ENCODE measurements at regions not wholly inside any gene's neighbourhood (a gene's known extent, or its start where the extent isn't known, plus 50 kb on each side); places are given as distances from the start of the nearest gene placed in this dataset.

- Histone ChIP-seq H3K36me3 (ENCODE audit: control insufficient read depth, insufficient read depth, low read length) (no peaks in the 10 kb centered on the region), H3K27me3 (ENCODE audit: control insufficient read depth, insufficient read depth, low read length) (no peaks in the 10 kb centered on the region), H3K4me1 (ENCODE audit: control insufficient read depth, insufficient read depth, low read length) (no peaks in the 10 kb centered on the region), H3K9ac (ENCODE audit: low read length) (no peak overlapping the region), H3K4me3 (ENCODE audit: low read length) (no peak overlapping the region), H3K27ac (ENCODE audit: low read depth, low read length) (no peak overlapping the region)
These were observed 211.6 kb upstream of the SAMSN1 start for GRCh38 chr21:14757533-14758327.

GRCh38 chr21:14755086-14755485, 209.0 kb upstream of the SAMSN1 start:
- H3K4me1 ChIP-seq (ENCODE audit: control insufficient read depth, insufficient read depth, low read length), result no peaks in the 10 kb centered on the region
- H3K4me3 ChIP-seq (ENCODE audit: low read length), result no peak overlapping the region
- H3K27me3 ChIP-seq (ENCODE audit: control insufficient read depth, insufficient read depth, low read length), result no peaks in the 10 kb centered on the region
- H3K9ac ChIP-seq (ENCODE audit: low read length), result no peak overlapping the region
- H3K36me3 ChIP-seq (ENCODE audit: control insufficient read depth, insufficient read depth, low read length), result no peaks in the 10 kb centered on the region
- H3K27ac ChIP-seq (ENCODE audit: low read depth, low read length), result no peak overlapping the region

DNA sequence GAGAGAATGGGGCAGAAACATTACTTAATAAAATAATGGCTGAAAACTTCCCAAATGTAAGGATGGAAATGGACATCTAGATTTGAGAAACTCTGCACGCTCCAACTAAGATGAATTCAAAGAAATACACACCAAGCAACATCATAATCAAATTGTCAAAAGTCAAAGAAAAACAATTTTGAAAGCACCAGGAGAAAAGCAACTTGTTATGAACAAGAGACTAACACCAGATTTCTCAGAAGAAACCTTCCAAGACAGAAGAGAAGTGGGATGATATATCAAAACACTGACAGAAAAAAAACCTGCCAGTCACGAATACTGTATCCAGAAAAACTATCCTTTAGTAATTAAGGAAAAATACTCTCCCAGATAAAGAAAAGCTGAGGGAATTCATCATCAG, 208.6 kb upstream of the SAMSN1 start:
- Histone ChIP-seq H3K4me3 (ENCODE audit: low read length) (no peak overlapping the region), H3K27ac (ENCODE audit: low read depth, low read length) (no peak overlapping the region), H3K9ac (ENCODE audit: low read length) (no peak overlapping the region), H3K36me3 (ENCODE audit: control insufficient read depth, insufficient read depth, low read length) (no peaks in the 10 kb centered on the region), H3K27me3 (ENCODE audit: control insufficient read depth, insufficient read depth, low read length) (no peaks in the 10 kb centered on the region), H3K4me1 (ENCODE audit: control insufficient read depth, insufficient read depth, low read length) (no peaks in the 10 kb centered on the region)

- H3K27ac ChIP-seq (ENCODE audit: low read depth, low read length), result no peak overlapping the region
- no peaks in the 10 kb centered on the region for H3K36me3 ChIP-seq (ENCODE audit: control insufficient read depth, insufficient read depth, low read length)
- no peaks in the 10 kb centered on the region for H3K4me1 ChIP-seq (ENCODE audit: control insufficient read depth, insufficient read depth, low read length)
- no peak overlapping the region for H3K4me3 ChIP-seq (ENCODE audit: low read length)
- H3K27me3 ChIP-seq (ENCODE audit: control insufficient read depth, insufficient read depth, low read length), result no peaks in the 10 kb centered on the region
- no peak overlapping the region for H3K9ac ChIP-seq (ENCODE audit: low read length)
These were observed 208.1 kb upstream of the SAMSN1 start for GRCh38 chr21:14754259-14754604.

- H3K4me1 ChIP-seq (ENCODE audit: control insufficient read depth, insufficient read depth, low read length), result no peaks in the 10 kb centered on the region
- no peaks in the 10 kb centered on the region for H3K36me3 ChIP-seq (ENCODE audit: control insufficient read depth, insufficient read depth, low read length)
- H3K9ac ChIP-seq (ENCODE audit: low read length), result no peak overlapping the region
- H3K27me3 ChIP-seq (ENCODE audit: control insufficient read depth, insufficient read depth, low read length), result no peaks in the 10 kb centered on the region
- H3K27ac ChIP-seq (ENCODE audit: low read depth, low read length), result no peak overlapping the region
- H3K4me3 ChIP-seq (ENCODE audit: low read length), result no peak overlapping the region
These were observed 207.5 kb upstream of the SAMSN1 start for GRCh38 chr21:14753466-14754258.

DNA sequence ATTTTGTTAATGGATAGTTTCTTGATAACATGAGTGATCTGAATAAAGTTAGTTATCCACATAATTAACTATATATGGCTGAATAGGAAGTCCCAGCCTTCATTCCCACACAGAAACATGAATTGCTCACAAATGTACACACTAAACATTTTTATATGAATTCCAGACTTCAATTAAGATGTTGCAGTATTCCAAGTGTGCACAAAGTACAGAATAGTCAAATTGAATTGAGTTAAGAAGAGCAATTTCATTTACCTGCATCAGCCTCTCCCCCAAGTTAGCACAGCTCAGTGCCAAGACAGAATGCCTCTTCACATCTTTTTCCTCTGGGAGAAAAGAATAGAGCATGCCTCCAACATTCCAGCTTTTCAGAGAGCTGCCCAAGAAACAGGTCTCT, 207.0 kb upstream of the SAMSN1 start:
- no peak overlapping the region for H3K4me3 ChIP-seq (ENCODE audit: low read length)
- no peaks in the 10 kb centered on the region for H3K4me1 ChIP-seq (ENCODE audit: control insufficient read depth, insufficient read depth, low read length)
- no peaks in the 10 kb centered on the region for H3K36me3 ChIP-seq (ENCODE audit: control insufficient read depth, insufficient read depth, low read length)
- no peak overlapping the region for H3K27ac ChIP-seq (ENCODE audit: low read depth, low read length)
- H3K9ac ChIP-seq (ENCODE audit: low read length), result no peak overlapping the region
- H3K27me3 ChIP-seq (ENCODE audit: control insufficient read depth, insufficient read depth, low read length), result no peaks in the 10 kb centered on the region

DNA sequence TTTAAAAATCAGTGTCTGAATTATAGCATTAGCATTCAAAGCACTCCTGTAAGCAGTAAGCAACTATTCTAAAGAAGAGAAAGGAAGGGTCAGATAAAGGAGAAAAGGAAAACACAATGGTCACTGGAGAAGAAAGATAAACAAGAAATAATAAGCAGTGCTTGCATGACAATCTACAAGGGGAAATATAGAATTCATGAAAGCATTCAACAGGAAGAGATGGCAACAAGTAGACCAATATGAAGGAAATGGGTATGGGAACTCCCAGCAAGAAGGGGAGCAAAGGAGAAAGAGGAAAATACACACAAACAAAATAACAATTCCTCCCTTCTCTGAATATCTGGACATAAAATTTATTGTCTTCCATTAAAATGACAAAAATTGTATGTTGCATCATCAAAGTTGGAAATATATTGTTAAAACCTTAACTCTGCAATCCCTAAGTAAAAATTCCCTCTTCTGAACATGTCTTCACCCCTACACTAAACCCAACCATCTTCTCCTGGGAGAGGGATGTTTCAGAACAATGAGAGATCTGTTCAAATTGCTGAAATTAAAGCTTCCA, 206.3 kb upstream of the SAMSN1 start:
- Histone ChIP-seq H3K27me3 (ENCODE audit: control insufficient read depth, insufficient read depth, low read length) (no peaks in the 10 kb centered on the region), H3K36me3 (ENCODE audit: control insufficient read depth, insufficient read depth, low read length) (no peaks in the 10 kb centered on the region), H3K4me1 (ENCODE audit: control insufficient read depth, insufficient read depth, low read length) (no peaks in the 10 kb centered on the region), H3K27ac (ENCODE audit: low read depth, low read length) (no peak overlapping the region), H3K4me3 (ENCODE audit: low read length) (no peak overlapping the region), H3K9ac (ENCODE audit: low read length) (no peak overlapping the region)

GRCh38 chr21:14751602-14752344, 205.7 kb upstream of the SAMSN1 start:
- Histone ChIP-seq H3K27me3 (ENCODE audit: control insufficient read depth, insufficient read depth, low read length) (no peaks in the 10 kb centered on the region), H3K4me3 (ENCODE audit: low read length) (no peak overlapping the region), H3K27ac (ENCODE audit: low read depth, low read length) (no peak overlapping the region), H3K4me1 (ENCODE audit: control insufficient read depth, insufficient read depth, low read length) (no peaks in the 10 kb centered on the region), H3K9ac (ENCODE audit: low read length) (no peak overlapping the region), H3K36me3 (ENCODE audit: control insufficient read depth, insufficient read depth, low read length) (no peaks in the 10 kb centered on the region)

- H3K36me3 ChIP-seq (ENCODE audit: control insufficient read depth, insufficient read depth, low read length), result no peaks in the 10 kb centered on the region
These were observed 204.9 kb upstream of the SAMSN1 start for GRCh38 chr21:14751011-14751410.

DNA sequence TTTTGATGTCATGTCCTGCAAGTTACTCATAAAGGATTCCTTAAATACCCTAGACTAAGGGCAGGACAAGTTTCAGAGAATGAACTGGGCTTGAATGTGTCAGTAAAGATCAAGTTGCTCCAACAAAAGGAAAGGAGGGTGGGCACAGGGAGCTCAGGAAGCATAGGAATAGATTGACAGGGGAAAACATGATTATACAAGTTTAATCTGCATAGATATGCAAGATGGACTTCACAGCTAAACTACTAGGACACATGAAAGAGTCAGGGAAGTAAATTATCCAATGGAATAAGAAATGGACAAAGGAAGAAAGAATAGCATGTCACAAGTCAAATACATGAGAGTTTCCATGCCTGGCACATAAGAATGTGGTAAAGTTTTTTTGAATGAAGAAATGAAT, 203.9 kb upstream of the SAMSN1 start:
- Histone ChIP-seq H3K36me3 (ENCODE audit: control insufficient read depth, insufficient read depth, low read length) (no peaks in the 10 kb centered on the region), H3K27ac (ENCODE audit: low read depth, low read length) (no peak overlapping the region), H3K4me3 (ENCODE audit: low read length) (no peak overlapping the region), H3K27me3 (ENCODE audit: control insufficient read depth, insufficient read depth, low read length) (no peaks in the 10 kb centered on the region), H3K9ac (ENCODE audit: low read length) (no peak overlapping the region), H3K4me1 (ENCODE audit: control insufficient read depth, insufficient read depth, low read length) (no peaks in the 10 kb centered on the region)

More at GRCh38 chr21:14751011-14751410, 204.9 kb upstream of the SAMSN1 start:
- no peak overlapping the region for H3K4me3 ChIP-seq (ENCODE audit: low read length)
- H3K27ac ChIP-seq (ENCODE audit: low read depth, low read length), result no peak overlapping the region
- no peaks in the 10 kb centered on the region for H3K4me1 ChIP-seq (ENCODE audit: control insufficient read depth, insufficient read depth, low read length)
- H3K27me3 ChIP-seq (ENCODE audit: control insufficient read depth, insufficient read depth, low read length), result no peaks in the 10 kb centered on the region
- H3K9ac ChIP-seq (ENCODE audit: low read length), result no peak overlapping the region

DNA sequence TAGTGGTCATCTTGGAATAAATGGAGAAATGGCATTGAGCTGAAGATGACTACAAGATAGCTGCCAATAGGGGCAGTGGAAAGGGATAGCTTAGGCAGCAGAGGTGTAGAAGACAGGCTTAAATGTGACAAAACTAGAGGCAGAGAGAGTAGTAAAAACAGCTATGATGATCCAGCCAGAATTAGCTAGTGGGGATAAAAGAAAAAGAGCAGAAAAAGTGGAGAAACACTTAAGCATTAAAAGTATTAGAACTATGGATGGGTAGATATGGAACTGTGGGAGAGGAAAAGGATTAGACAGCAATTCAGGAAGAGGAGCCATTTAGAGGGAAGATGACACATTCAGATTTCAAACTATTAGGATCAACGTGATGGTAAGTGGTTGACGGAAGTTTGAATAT, 202.5 kb upstream of the SAMSN1 start:
- Histone ChIP-seq H3K9ac (ENCODE audit: low read length) (no peak overlapping the region), H3K4me1 (ENCODE audit: control insufficient read depth, insufficient read depth, low read length) (no peaks in the 10 kb centered on the region), H3K4me3 (ENCODE audit: low read length) (no peak overlapping the region), H3K27me3 (ENCODE audit: control insufficient read depth, insufficient read depth, low read length) (no peaks in the 10 kb centered on the region), H3K36me3 (ENCODE audit: control insufficient read depth, insufficient read depth, low read length) (no peaks in the 10 kb centered on the region), H3K27ac (ENCODE audit: low read depth, low read length) (no peak overlapping the region)

GRCh38 chr21:14744368-14744767, 198.3 kb upstream of the SAMSN1 start:
- H3K4me1 ChIP-seq (ENCODE audit: control insufficient read depth, insufficient read depth, low read length), result no peaks in the 10 kb centered on the region

More at GRCh38 chr21:14744368-14744767, 198.3 kb upstream of the SAMSN1 start:
- Histone ChIP-seq H3K4me3 (ENCODE audit: low read length) (no peak overlapping the region), H3K9ac (ENCODE audit: low read length) (no peak overlapping the region), H3K36me3 (ENCODE audit: control insufficient read depth, insufficient read depth, low read length) (no peaks in the 10 kb centered on the region), H3K27ac (ENCODE audit: low read depth, low read length) (no peak overlapping the region), H3K27me3 (ENCODE audit: control insufficient read depth, insufficient read depth, low read length) (no peaks in the 10 kb centered on the region)
